Astrocyte of the hippocampus (primary cell): ENCODE measurements at regions not wholly inside any gene's neighbourhood (a gene's known extent, or its start where the extent isn't known, plus 50 kb on each side); places are given as distances from the start of the nearest gene placed in this dataset.

ENCODE experiments used
- DNase-seq: peaks from one replicate; pipeline ENCODE4 v3.0.0; 2011; ENCODE audit warnings: low read depth, low spot score

GRCh38 chr6:25222006-25222678, 57.0 kb upstream of the CARMIL1 start:
- no peak for DNase-seq

- peak; percentile 82 for DNase-seq
Measured at GRCh38 chr6:25223490-25223991, 55.6 kb upstream of the CARMIL1 start.

GRCh38 chr6:25224242-25224641, 54.9 kb upstream of the CARMIL1 start:
- DNase-seq = no peak

- no peak for DNase-seq
Measured at GRCh38 chr6:25227854-25228253, 51.3 kb upstream of the CARMIL1 start.
